Mesothelial cell of epicardium (in vitro differentiated cells): ENCODE measurements at regions not wholly inside any gene's neighbourhood (a gene's known extent, or its start where the extent isn't known, plus 50 kb on each side); places are given as distances from the start of the nearest gene placed in this dataset.

ENCODE experiments used
- DNase-seq, 2 experiments: peaks; one replicate each; pipeline ENCODE4 v3.0.0; 2021; ENCODE audit warnings: low spot score in 2 of 2; ENCODE audit not compliant: unreplicated experiment in 2 of 2
- H3K27ac Mint-ChIP-seq: 2 replicates; pipeline ENCODE4 v1.8.0; 2021; ENCODE audit warnings: mixed read lengths
- H3K27me3 Mint-ChIP-seq: 2 replicates; pipeline ENCODE4 v1.8.0; 2021; ENCODE audit warnings: low read depth, mixed read lengths
- H3K36me3 Mint-ChIP-seq: 2 replicates; pipeline ENCODE4 v1.8.0; 2021; ENCODE audit warnings: mixed read lengths
- H3K4me1 Mint-ChIP-seq: 2 replicates; pipeline ENCODE4 v1.8.0; 2021; ENCODE audit warnings: mixed read lengths
- H3K4me3 Mint-ChIP-seq: 2 replicates; pipeline ENCODE4 v1.8.0; 2021; ENCODE audit warnings: mild to moderate bottlenecking, moderate library complexity, mixed read lengths
- H3K9me3 Mint-ChIP-seq: 2 replicates; pipeline ENCODE4 v1.8.0; 2021; ENCODE audit warnings: mixed read lengths
- CTCF ChIP-seq: fragments of 200-600 bp; sonication (generic); IDR thresholded peaks from one replicate; pipeline ENCODE4 v1.5.0; 2021; ENCODE audit warnings: antibody characterized with exemption; ENCODE audit not compliant: unreplicated experiment

GRCh38 chr2:236790963-236791362, 221.3 kb downstream of the ACKR3 start:
- Mint-ChIP-seq H3K36me3 (no peaks in the 10 kb centered on the region), H3K27me3 (no peaks in the 10 kb centered on the region), H3K4me1 (peaks cover 31% of the 10 kb centered on the region), H3K4me3 (peak overlapping the region; percentile 1), H3K9me3 (peaks cover 3% of the 10 kb centered on the region), H3K27ac (peak overlapping the region; percentile 16)
- TF ChIP-seq CTCF: no peak
- no peak for DNase-seq

- H3K36me3 Mint-ChIP-seq: no peaks in the 10 kb centered on the region
- DNase-seq: no peak
- H3K27ac Mint-ChIP-seq: no peak overlapping the region
Observed at GRCh38 chr2:236793023-236794011, 223.7 kb downstream of the ACKR3 start.

GRCh38 chr2:236794176-236794957, 224.7 kb downstream of the ACKR3 start:
- no peak for DNase-seq
- Mint-ChIP-seq H3K27ac (peak overlapping the region; percentile 64), H3K36me3 (no peaks in the 10 kb centered on the region), H3K9me3 (no peaks in the 10 kb centered on the region), H3K27me3 (no peaks in the 10 kb centered on the region), H3K4me3 (no peak overlapping the region), H3K4me1 (peaks cover 38% of the 10 kb centered on the region)
- TF ChIP-seq CTCF: no peak

More at GRCh38 chr2:236793023-236794011, 223.7 kb downstream of the ACKR3 start:
- H3K27me3 Mint-ChIP-seq: no peaks in the 10 kb centered on the region
- no peaks in the 10 kb centered on the region for H3K9me3 Mint-ChIP-seq
- no peak for TF ChIP-seq CTCF
- H3K4me1 Mint-ChIP-seq: peaks cover 40% of the 10 kb centered on the region
- H3K4me3 Mint-ChIP-seq: no peak overlapping the region

- H3K4me3 Mint-ChIP-seq: no peak overlapping the region
- H3K36me3 Mint-ChIP-seq: no peaks in the 10 kb centered on the region
- TF ChIP-seq CTCF: no peak
- no peak for DNase-seq
- no peaks in the 10 kb centered on the region for H3K27me3 Mint-ChIP-seq
- H3K9me3 Mint-ChIP-seq: peaks cover 2% of the 10 kb centered on the region
- H3K4me1 Mint-ChIP-seq: peaks cover 35% of the 10 kb centered on the region
- H3K27ac Mint-ChIP-seq: peak overlapping the region; percentile 45
Observed at GRCh38 chr2:236795169-236795860, 225.7 kb downstream of the ACKR3 start.

- no peak overlapping the region for H3K4me3 Mint-ChIP-seq
- no peaks in the 10 kb centered on the region for H3K27me3 Mint-ChIP-seq
- H3K9me3 Mint-ChIP-seq: peaks cover 3% of the 10 kb centered on the region
- no peak for DNase-seq
- no peak for TF ChIP-seq CTCF
- H3K4me1 Mint-ChIP-seq: peaks cover 31% of the 10 kb centered on the region
- no peaks in the 10 kb centered on the region for H3K36me3 Mint-ChIP-seq
- no peak overlapping the region for H3K27ac Mint-ChIP-seq
Observed at GRCh38 chr2:236795861-236796219, 226.2 kb downstream of the ACKR3 start.
